WTC11 (cell line): ENCODE measurements at regions not wholly inside any gene's neighbourhood (a gene's known extent, or its start where the extent isn't known, plus 50 kb on each side); places are given as distances from the start of the nearest gene placed in this dataset.

Source experiments
- ATAC-seq: fragments of 200-7000 bp; cut with Tn5 transposase; 2 replicates; pipeline ENCODE4 v1.10.0; 2021; ENCODE audit warnings: mild to moderate bottlenecking, moderate library complexity
- CTCF ChIA-PET: fragments of 300-600 bp; sonication (Branson Sonifier 250); formaldehyde crosslinking; loops from one replicate; lab custom pipeline; 2021; ENCODE audit warnings: antibody characterized with exemption; lab: Charles Lee
- POLR2A ChIA-PET: fragments of 350-600 bp; sonication (Branson Sonifier 250); formaldehyde crosslinking; loops from one replicate; lab custom pipeline; 2021; ENCODE audit warnings: antibody characterized with exemption; lab: Charles Lee
- DNase-seq: peaks from one replicate; pipeline ENCODE4 v3.0.0; 2021; ENCODE audit warnings: low spot score
- H3K27ac Mint-ChIP-seq: 2 replicates; pipeline ENCODE4 v1.8.0; 2021; ENCODE audit warnings: mixed read lengths
- H3K27me3 Mint-ChIP-seq: 2 replicates; pipeline ENCODE4 v1.8.0; 2021; ENCODE audit warnings: low read depth, mild to moderate bottlenecking, moderate library complexity, mixed read lengths
- H3K36me3 Mint-ChIP-seq: 2 replicates; pipeline ENCODE4 v1.8.0; 2021; ENCODE audit warnings: mixed read lengths
- H3K4me1 Mint-ChIP-seq: 2 replicates; pipeline ENCODE4 v1.8.0; 2022; ENCODE audit warnings: mixed read lengths
- H3K4me3 Mint-ChIP-seq: 2 replicates; pipeline ENCODE4 v1.8.0; 2021; ENCODE audit warnings: mild to moderate bottlenecking, moderate library complexity, mixed read lengths
- H3K9me3 Mint-ChIP-seq: 2 replicates; pipeline ENCODE4 v1.8.0; 2021; ENCODE audit warnings: mixed read lengths
- ATF1 ChIP-seq: sonication (generic); formaldehyde crosslinking; IDR thresholded peaks from 2 replicates; pipeline ENCODE4 v1.8.1; 2023; ENCODE audit warnings: mild to moderate bottlenecking, moderate library complexity, missing genetic modification reagents
- CBFB ChIP-seq: sonication (generic); formaldehyde crosslinking; IDR thresholded peaks from 2 replicates; pipeline ENCODE4 v1.8.1; 2022; ENCODE audit warnings: mild to moderate bottlenecking, low read depth, missing genetic modification reagents
- HMGA2 ChIP-seq: fragments of 250-450 bp; sonication (Bioruptor Pico); IDR thresholded peaks from 2 replicates; pipeline ENCODE4 v1.4.0; 2021; ENCODE audit warnings: mild to moderate bottlenecking, moderate library complexity
- MXD4 ChIP-seq: fragments of 250-450 bp; sonication (Bioruptor Pico); IDR thresholded peaks from 2 replicates; pipeline ENCODE4 v1.8.0; 2021; ENCODE audit warnings: mild to moderate bottlenecking, moderate library complexity, borderline replicate concordance
- NFYB ChIP-seq: sonication (generic); formaldehyde crosslinking; conservative IDR thresholded peaks from 2 replicates; pipeline ENCODE4 v1.8.0; 2022; ENCODE audit warnings: low read depth, missing genetic modification reagents
- NR1H2 ChIP-seq: sonication (generic); formaldehyde crosslinking; IDR thresholded peaks from 2 replicates; pipeline ENCODE4 v1.9.0; 2021; ENCODE audit warnings: mild to moderate bottlenecking, moderate library complexity, missing genetic modification reagents
- SP1 ChIP-seq: sonication (generic); formaldehyde crosslinking; conservative IDR thresholded peaks from 2 replicates; pipeline ENCODE4 v1.8.1; 2022; ENCODE audit warnings: missing genetic modification reagents
- TP53 ChIP-seq: sonication (generic); formaldehyde crosslinking; IDR thresholded peaks from 2 replicates; pipeline ENCODE4 v1.8.1; 2023; ENCODE audit warnings: mild to moderate bottlenecking, missing genetic modification reagents
- ZNF138 ChIP-seq: sonication (generic); formaldehyde crosslinking; conservative IDR thresholded peaks from 2 replicates; pipeline ENCODE4 v1.8.1; 2022; ENCODE audit warnings: mild to moderate bottlenecking, moderate library complexity, missing genetic modification reagents
- ZNF219 ChIP-seq: sonication (generic); formaldehyde crosslinking; IDR thresholded peaks from 2 replicates; pipeline ENCODE4 v1.8.0; 2023; ENCODE audit warnings: missing genetic modification reagents, mild to moderate bottlenecking, borderline replicate concordance
- ZNF232 ChIP-seq: sonication (generic); formaldehyde crosslinking; IDR thresholded peaks from 2 replicates; pipeline ENCODE4 v1.8.0; 2022; ENCODE audit warnings: mild to moderate bottlenecking, missing genetic modification reagents
- ZNF317 ChIP-seq: sonication (generic); formaldehyde crosslinking; IDR thresholded peaks from 2 replicates; pipeline ENCODE4 v1.8.1; 2023; ENCODE audit warnings: low read depth, mild to moderate bottlenecking, moderate library complexity, missing genetic modification reagents, borderline replicate concordance
- TF ChIP-seq, protein P1 (sequence below): sonication (generic); formaldehyde crosslinking; IDR thresholded peaks from 2 replicates; pipeline ENCODE4 v1.8.0; 2023; ENCODE audit warnings: missing genetic modification reagents, mild to moderate bottlenecking, borderline replicate concordance
- TF ChIP-seq, protein P2 (sequence below): sonication (generic); formaldehyde crosslinking; IDR thresholded peaks from 2 replicates; pipeline ENCODE4 v1.8.0; 2022; ENCODE audit warnings: mild to moderate bottlenecking, missing genetic modification reagents
- TF ChIP-seq, protein P3 (sequence below): sonication (generic); formaldehyde crosslinking; conservative IDR thresholded peaks from 2 replicates; pipeline ENCODE4 v1.8.1; 2022; ENCODE audit warnings: mild to moderate bottlenecking, missing genetic modification reagents
- TF ChIP-seq, protein P4 (sequence below): sonication (generic); formaldehyde crosslinking; IDR thresholded peaks from 2 replicates; pipeline ENCODE4 v1.8.1; 2022; ENCODE audit warnings: missing genetic modification reagents, borderline replicate concordance
- TF ChIP-seq, protein P5 (sequence below): sonication (generic); formaldehyde crosslinking; IDR thresholded peaks from 2 replicates; pipeline ENCODE4 v1.8.1; 2022; ENCODE audit warnings: low read depth, missing genetic modification reagents, borderline replicate concordance
- TF ChIP-seq, protein P6 (sequence below): sonication (generic); formaldehyde crosslinking; IDR thresholded peaks from 2 replicates; pipeline ENCODE4 v1.8.1; 2023; ENCODE audit warnings: mild to moderate bottlenecking, moderate library complexity, missing genetic modification reagents

DNA sequence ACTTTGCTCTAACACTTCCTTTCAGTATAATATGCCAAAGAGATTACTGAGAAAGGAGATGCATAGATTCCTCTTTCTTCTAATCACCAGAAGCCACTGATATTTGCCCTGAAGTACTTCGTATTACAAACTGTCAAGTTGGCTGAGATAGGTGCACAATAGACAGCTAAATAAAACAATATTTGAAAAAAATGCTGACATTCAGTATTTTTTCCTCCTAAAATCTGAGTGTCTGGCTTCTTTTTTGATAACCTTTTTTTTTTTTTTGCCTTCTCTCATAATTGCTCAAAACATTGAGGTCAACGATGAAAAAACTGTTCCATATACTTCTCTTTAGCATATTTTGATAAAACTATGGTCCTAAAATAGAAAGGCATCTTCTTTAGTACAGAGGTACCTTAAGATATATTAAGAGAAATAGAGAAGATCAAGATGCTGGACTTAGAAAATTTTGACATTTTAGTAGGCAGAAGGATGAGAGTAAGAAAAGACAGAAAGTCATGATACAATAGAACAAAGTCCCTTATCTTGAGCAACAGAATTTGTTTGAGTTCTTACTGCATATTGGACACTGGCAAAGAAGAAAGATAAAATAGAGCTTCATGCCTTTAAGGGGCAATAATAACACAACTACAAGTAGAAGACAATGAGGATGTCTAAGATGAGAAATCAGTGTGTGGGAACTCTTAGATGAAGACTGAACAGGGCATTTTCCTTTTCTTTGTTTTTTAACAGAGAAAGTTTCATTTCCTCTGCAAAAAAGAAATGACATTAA, 220.7 kb downstream of the PTH2R start:
- Mint-ChIP-seq H3K4me1 (no peaks in the 10 kb centered on the region), H3K4me3 (no peak overlapping the region), H3K36me3 (no peaks in the 10 kb centered on the region), H3K9me3 (no peaks in the 10 kb centered on the region), H3K27me3 (no peaks in the 10 kb centered on the region), H3K27ac (no peak overlapping the region)
- CTCF ChIA-PET: no interaction called here
- ATAC-seq: no peak
- no peak for TF ChIP-seq ATF1 (CRISPR knock-in tag)
- TF ChIP-seq, protein P1, sequence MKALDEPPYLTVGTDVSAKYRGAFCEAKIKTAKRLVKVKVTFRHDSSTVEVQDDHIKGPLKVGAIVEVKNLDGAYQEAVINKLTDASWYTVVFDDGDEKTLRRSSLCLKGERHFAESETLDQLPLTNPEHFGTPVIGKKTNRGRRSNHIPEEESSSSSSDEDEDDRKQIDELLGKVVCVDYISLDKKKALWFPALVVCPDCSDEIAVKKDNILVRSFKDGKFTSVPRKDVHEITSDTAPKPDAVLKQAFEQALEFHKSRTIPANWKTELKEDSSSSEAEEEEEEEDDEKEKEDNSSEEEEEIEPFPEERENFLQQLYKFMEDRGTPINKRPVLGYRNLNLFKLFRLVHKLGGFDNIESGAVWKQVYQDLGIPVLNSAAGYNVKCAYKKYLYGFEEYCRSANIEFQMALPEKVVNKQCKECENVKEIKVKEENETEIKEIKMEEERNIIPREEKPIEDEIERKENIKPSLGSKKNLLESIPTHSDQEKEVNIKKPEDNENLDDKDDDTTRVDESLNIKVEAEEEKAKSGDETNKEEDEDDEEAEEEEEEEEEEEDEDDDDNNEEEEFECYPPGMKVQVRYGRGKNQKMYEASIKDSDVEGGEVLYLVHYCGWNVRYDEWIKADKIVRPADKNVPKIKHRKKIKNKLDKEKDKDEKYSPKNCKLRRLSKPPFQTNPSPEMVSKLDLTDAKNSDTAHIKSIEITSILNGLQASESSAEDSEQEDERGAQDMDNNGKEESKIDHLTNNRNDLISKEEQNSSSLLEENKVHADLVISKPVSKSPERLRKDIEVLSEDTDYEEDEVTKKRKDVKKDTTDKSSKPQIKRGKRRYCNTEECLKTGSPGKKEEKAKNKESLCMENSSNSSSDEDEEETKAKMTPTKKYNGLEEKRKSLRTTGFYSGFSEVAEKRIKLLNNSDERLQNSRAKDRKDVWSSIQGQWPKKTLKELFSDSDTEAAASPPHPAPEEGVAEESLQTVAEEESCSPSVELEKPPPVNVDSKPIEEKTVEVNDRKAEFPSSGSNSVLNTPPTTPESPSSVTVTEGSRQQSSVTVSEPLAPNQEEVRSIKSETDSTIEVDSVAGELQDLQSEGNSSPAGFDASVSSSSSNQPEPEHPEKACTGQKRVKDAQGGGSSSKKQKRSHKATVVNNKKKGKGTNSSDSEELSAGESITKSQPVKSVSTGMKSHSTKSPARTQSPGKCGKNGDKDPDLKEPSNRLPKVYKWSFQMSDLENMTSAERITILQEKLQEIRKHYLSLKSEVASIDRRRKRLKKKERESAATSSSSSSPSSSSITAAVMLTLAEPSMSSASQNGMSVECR (CRISPR knock-in tag): no peak
- TF ChIP-seq CBFB (CRISPR knock-in tag): no peak
- no peak for TF ChIP-seq SP1 (CRISPR knock-in tag)
- POLR2A ChIA-PET: no interaction called here
- DNase-seq: no peak

DNA sequence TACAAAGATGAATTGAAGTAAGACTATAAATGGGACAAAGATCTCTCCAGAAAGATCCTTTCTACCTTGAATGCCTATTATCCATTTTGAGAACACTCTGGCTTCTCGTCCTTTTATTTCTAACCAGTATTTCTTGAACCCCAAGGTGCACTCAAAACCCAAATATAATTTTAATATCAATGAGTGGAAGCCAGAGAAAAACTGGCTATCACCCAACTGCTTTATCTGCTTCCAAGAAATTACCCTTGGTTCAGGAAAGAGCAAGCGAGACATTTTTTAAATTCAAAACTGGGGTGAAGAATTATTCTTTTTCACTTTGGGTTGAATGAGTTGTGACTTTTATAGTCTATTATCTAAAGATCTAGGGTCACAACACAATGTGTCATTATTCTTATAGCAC, 221.3 kb downstream of the PTH2R start:
- Mint-ChIP-seq H3K4me1 (no peaks in the 10 kb centered on the region), H3K27me3 (no peaks in the 10 kb centered on the region), H3K9me3 (no peaks in the 10 kb centered on the region), H3K36me3 (no peaks in the 10 kb centered on the region), H3K27ac (no peak overlapping the region), H3K4me3 (no peak overlapping the region)
- DNase-seq (no peak), ATAC-seq (no peak)
- TF ChIP-seq ZNF232 (CRISPR knock-in tag) (no peak), ATF1 (CRISPR knock-in tag) (no peak), ZNF317 (CRISPR knock-in tag) (no peak)
- TF ChIP-seq, protein P2, sequence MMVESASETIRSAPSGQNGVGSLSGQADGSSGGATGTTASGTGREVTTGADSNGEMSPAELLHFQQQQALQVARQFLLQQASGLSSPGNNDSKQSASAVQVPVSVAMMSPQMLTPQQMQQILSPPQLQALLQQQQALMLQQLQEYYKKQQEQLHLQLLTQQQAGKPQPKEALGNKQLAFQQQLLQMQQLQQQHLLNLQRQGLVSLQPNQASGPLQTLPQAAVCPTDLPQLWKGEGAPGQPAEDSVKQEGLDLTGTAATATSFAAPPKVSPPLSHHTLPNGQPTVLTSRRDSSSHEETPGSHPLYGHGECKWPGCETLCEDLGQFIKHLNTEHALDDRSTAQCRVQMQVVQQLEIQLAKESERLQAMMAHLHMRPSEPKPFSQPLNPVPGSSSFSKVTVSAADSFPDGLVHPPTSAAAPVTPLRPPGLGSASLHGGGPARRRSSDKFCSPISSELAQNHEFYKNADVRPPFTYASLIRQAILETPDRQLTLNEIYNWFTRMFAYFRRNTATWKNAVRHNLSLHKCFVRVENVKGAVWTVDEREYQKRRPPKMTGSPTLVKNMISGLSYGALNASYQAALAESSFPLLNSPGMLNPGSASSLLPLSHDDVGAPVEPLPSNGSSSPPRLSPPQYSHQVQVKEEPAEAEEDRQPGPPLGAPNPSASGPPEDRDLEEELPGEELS (CRISPR knock-in tag): no peak
- TF ChIP-seq, protein P3, sequence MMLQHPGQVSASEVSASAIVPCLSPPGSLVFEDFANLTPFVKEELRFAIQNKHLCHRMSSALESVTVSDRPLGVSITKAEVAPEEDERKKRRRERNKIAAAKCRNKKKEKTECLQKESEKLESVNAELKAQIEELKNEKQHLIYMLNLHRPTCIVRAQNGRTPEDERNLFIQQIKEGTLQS (CRISPR knock-in tag): no peak
- TF ChIP-seq, protein P4, sequence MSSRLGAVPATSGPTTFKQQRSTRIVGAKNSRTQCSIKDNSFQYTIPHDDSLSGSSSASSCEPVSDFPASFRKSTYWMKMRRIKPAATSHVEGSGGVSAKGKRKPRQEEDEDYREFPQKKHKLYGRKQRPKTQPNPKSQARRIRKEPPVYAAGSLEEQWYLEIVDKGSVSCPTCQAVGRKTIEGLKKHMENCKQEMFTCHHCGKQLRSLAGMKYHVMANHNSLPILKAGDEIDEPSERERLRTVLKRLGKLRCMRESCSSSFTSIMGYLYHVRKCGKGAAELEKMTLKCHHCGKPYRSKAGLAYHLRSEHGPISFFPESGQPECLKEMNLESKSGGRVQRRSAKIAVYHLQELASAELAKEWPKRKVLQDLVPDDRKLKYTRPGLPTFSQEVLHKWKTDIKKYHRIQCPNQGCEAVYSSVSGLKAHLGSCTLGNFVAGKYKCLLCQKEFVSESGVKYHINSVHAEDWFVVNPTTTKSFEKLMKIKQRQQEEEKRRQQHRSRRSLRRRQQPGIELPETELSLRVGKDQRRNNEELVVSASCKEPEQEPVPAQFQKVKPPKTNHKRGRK (CRISPR knock-in tag): no peak
- POLR2A ChIA-PET: no interaction called here
- CTCF ChIA-PET: no interaction called here

DNA sequence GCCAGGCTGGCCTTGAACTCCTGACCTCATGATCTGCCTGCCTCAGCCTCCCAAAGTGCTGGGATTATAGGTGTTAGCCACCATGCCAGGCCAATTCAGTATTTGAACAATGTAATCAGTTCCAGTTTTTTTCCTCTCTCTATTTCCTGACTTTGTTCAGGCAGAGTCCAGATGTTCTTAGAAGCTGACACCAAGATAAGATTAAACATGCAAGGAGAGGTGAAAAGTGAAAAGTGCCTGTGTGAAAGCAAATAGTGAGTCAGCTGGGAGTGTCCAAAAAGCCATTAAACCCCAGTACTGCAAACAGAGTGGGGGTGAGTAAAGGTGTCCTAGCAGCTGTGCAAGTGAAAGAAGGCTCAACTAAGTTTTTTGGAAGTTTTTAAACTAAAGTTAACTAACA, 231.5 kb downstream of the PTH2R start:
- ATAC-seq: no peak
- ChIA-PET CTCF (no interaction called here), POLR2A (interaction anchor here (0.5 kb wide), 1 partner anchor 25 kb away, joined by 3 read pairs; no protein-coding TSS in a partner anchor)
- Mint-ChIP-seq H3K4me3 (no peak overlapping the region), H3K27ac (no peak overlapping the region), H3K27me3 (no peaks in the 10 kb centered on the region; the same call in 1 of the 2 replicates), H3K9me3 (peaks cover 5% of the 10 kb centered on the region; the same call in 1 of the 2 replicates), H3K4me1 (no peaks in the 10 kb centered on the region), H3K36me3 (no peaks in the 10 kb centered on the region)
- DNase-seq: no peak
- TF ChIP-seq NR1H2 (CRISPR knock-in tag) (no peak), MXD4 (no peak), NFYB (CRISPR knock-in tag) (no peak), ZNF219 (no peak), ZNF138 (CRISPR knock-in tag) (no peak), HMGA2 (no peak), TP53 (CRISPR knock-in tag) (no peak)
- TF ChIP-seq, protein P5, sequence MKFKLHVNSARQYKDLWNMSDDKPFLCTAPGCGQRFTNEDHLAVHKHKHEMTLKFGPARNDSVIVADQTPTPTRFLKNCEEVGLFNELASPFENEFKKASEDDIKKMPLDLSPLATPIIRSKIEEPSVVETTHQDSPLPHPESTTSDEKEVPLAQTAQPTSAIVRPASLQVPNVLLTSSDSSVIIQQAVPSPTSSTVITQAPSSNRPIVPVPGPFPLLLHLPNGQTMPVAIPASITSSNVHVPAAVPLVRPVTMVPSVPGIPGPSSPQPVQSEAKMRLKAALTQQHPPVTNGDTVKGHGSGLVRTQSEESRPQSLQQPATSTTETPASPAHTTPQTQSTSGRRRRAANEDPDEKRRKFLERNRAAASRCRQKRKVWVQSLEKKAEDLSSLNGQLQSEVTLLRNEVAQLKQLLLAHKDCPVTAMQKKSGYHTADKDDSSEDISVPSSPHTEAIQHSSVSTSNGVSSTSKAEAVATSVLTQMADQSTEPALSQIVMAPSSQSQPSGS (CRISPR knock-in tag): no peak
- TF ChIP-seq, protein P6, sequence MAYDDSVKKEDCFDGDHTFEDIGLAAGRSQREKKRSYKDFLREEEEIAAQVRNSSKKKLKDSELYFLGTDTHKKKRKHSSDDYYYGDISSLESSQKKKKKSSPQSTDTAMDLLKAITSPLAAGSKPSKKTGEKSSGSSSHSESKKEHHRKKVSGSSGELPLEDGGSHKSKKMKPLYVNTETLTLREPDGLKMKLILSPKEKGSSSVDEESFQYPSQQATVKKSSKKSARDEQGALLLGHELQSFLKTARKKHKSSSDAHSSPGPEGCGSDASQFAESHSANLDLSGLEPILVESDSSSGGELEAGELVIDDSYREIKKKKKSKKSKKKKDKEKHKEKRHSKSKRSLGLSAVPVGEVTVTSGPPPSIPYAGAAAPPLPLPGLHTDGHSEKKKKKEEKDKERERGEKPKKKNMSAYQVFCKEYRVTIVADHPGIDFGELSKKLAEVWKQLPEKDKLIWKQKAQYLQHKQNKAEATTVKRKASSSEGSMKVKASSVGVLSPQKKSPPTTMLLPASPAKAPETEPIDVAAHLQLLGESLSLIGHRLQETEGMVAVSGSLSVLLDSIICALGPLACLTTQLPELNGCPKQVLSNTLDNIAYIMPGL (CRISPR knock-in tag): no peak
